SKM-1 treated with dmso at 0.1 percent for 144 hours (cell line): ENCODE measurements at regions not wholly inside any gene's neighbourhood (a gene's known extent, or its start where the extent isn't known, plus 50 kb on each side); places are given as distances from the start of the nearest gene placed in this dataset.
"Not testable (repeated sequence)": the region's sequence is repeated elsewhere in the genome, so short reads cannot be mapped to it uniquely, and the experiment has no call there.

Experiments
- DNase-seq: peaks from one replicate; lab custom pipeline; 2025; ENCODE audit not compliant: unreplicated experiment; lab: John Stamatoyannopoulos, UW

DNA sequence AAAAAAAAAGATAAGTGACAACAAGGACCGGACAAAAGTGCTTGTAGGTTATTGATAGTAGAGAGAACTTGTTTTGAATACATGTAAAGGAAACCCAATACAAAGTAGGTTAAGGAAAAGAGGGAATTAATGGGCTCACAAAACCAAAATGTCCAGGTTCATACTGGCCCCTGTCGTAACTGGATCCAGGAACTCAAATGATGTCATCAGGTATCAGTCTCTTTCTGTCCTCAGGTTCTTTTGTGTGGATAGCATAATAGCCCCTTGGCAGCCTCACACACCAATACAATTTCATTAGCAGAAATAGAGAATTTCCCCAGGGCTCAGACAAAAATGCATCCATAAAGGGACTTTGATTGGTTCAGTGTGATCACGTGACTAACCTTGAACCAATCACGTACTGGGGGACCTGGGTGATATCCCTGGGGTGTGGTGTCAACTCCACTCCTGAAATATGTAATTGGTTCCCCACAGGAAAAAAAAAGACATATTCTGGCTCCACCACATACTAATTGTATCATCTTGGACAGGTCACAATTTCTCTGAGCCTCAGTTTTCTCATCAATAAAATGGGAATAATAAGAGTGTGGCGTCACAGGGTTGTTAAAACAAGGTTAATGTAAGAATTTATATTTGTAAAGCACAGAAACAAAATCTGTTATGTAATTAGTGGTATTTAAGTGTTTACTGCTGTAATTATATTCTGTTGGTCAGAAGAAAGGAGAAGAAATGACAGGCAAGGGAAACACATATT is 174.8 kb downstream of the PDGFRA start:
- DNase-seq = no peak

GRCh38 chr4:54409270-54409817 is 180.3 kb downstream of the PDGFRA start:
- DNase-seq = not testable (repeated sequence)

DNA sequence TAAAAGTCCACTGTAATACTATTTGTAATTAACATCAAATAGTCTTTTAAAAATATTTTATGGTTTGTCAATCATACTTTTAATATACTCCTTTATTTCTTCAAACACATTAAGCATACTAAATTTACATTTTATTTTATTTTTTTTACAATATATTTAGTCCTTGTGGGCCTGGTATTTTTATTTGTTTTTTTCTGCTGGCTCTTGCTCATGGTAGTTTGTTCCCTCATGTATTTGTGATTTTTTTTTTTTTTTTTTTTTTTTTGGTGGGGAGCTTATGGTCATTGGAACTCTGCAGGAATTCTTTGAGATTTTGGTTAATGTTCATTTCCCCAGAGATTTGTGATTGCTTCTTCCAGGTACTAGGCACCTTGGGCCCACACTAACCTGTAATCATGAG is 185.5 kb downstream of the PDGFRA start:
- no peak for DNase-seq

DNA sequence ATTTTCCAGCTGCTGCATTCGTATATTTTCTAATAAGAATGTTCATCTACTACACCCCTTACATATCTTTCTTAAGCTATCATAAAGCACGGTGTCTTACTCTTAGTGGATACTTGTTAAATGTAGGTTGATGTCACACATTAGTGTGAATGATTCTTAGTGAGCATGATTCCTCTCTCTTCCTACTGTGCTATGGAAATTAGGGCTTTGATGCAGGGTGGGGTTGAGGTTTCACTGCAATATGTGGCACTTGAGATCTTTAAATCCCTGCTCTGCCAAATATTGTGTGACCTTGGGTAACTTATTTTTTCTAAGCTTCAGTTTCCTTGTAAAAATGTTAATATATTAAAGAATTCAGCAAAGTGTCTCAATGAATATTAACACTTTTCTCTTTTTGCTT is 188.4 kb downstream of the PDGFRA start:
- DNase-seq = no peak

GRCh38 chr4:54418468-54418867 is 189.4 kb downstream of the PDGFRA start:
- no peak for DNase-seq

DNA sequence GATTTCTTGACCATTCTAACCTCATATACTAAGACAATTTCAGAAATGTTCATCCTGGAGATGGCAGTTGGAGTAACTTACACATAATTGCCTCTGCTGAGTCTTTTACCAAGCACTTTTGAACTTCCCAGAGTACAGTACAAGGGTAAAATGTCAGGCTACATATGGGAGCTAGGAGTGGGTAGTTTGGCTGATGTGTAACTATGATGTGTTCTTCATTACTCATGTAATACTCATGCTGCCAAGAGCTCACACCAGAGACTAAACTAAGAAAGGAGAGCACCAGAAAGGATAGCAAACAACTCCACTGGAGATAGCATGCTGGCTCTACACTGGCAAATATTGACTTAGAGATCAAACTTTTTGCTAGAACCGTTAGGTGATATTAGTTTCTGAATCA is 194.0 kb downstream of the PDGFRA start:
- DNase-seq = no peak

DNA sequence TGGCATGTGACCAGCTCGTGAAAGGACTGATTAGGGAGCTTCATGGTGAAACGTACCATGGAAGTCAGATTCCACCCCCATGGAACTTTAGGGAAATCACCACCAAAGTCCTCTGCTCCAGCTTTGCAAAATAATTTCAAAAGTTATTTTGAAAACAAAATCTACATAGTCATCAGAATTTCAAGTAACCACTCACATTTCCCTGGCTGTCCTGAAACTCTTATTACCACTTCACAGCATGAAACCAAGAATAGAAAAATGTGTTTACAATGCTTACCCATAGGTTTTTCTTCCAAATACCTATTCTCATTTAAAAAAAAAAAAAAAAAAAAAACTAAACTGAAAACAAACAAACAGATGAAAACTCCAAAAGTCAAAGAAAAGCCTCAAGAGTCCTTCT is 198.7 kb downstream of the PDGFRA start:
- DNase-seq = no peak

DNA sequence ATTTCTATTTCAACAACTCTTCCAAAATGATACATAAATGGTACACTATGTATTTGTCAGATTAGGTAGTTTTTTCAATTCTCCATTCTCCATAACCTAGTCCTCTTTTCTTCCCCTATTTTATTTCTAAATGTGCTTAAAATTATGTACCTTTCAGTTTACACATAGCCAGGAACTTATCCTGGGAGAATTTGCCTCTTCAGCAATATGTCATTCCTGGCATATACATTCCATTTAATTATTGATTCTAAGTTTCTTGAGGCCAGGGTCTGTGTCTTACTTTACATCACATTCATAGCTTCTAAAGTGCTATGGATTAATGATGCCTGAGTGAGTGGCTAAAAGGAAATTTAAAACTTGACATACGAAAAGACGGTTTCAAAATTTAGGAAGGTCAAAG is 199.8 kb downstream of the PDGFRA start:
- DNase-seq = no peak

- DNase-seq = no peak
Measured at GRCh38 chr4:54433686-54434085, 204.6 kb downstream of the PDGFRA start.

GRCh38 chr4:54439831-54440243 is 210.7 kb downstream of the PDGFRA start:
- DNase-seq = peak; percentile 80

DNA sequence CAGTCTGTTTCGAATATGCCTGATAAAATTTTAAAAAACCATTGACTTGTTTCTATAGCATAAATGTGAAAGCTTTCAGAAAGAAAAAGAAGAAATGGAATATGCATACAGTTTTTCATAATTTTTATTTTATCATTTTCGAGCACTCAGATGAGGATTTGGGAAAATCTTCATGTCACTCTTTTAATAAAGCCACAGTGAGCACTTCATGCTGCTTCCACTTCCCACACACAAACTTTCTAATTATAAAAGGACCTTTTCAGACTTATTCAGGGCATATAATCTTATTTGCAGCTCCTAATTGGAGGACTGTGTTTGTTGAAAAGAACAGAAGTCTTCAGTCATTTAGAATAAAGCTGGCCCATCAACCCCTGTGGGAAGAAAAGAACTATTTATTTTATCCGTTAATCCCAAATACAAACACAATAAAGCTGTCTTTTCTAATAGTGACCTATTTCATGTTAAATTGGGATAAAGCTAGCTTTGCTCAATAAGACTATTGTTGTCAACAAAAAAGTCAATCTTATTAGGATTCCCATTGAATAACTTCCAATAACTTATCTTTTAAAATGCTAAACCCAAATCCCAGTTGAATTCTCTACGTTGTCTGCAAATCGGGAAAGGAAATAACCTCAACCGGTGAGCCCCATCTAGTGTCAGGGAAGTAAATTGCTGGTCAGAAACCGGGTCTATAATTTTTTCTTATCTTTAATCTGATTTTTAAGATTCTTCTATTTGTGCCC is 211.5 kb downstream of the PDGFRA start:
- peak; percentile 2 for DNase-seq

DNA sequence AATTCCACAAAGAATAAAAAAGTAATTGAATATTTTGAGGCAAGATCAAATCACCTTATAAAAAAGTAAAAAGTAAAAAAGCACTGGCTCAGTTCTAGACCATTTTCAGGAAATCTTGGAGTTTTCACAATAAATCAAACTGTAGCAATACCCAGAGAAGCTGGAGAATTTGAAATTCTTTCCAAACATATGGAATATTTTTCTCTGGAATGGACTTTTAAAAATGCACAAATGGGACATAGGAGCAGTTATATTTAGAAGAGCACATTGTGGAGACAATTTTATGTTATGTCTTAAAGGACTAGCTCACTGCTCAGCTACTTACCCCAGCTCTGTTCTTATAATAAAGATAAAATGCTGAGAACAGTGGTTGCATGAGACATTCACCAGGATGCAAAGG is 211.9 kb upstream of the KIT start:
- DNase-seq = no peak

GRCh38 chr4:54446581-54446980 is 211.2 kb upstream of the KIT start:
- no peak for DNase-seq

- DNase-seq = no peak
Measured at GRCh38 chr4:54447304-54447703, 210.5 kb upstream of the KIT start.

GRCh38 chr4:54449999-54450398 is 207.8 kb upstream of the KIT start:
- no peak for DNase-seq

DNA sequence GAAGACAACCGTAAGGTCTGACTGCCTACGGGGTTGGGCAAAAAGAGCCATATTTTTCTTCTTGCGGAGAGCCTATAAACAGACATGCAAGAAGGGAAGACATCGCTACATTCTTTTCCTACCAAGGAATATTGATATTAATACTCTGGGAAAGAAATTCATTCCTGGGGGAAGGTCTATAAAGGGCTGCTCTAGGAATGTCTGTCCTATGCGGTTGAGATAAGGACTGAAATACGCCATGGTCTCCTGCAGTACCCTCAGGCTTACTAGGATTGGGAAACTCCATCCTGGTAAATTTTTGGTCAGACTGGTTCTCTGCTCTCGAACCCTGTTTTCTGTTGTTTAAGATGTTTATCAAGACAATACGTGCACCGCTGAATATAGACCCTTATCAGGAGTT is 190.8 kb upstream of the KIT start:
- DNase-seq = not testable (repeated sequence)

DNA sequence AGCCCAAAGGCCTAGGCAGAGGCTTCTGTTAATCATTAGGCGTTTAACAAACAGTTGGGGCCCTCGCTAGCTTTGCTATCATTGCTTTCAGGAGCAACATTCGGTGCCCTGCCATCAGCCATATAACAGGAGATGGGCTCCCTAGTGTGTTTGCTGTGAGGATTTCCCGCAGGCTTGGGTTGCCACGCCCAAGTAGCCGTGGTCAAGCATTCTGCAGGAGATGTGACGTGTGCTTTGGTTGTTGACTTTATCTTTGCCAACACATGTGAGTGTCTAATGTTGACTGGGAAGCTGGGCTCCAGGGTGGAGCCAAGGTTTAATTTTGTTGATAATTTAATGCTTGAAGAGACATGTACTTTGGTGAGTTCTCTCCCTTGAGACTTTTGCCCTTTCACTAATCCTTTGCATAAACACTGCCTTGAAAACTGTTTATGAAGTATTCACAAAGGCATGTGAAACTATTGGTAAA is 184.6 kb upstream of the KIT start:
- no peak for DNase-seq

DNA sequence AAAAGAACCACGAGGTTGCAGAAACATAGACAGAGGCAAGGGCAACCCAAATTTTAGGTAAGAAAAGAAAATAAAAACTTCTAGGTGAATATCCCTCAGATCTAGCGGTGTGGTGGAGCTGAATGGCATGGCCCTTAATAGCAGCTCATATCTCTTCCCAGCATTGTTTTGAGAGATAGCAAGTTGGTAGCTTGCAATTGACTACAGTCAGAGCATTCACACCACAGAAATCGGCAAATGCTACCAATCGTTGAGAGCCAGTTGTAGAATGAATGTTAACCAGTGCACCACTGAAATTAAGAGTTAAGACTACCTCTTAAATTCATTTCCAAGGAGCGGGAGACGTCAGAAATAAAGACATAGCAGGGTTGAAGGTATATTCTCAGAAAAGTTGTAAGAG is 184.0 kb upstream of the KIT start:
- no peak for DNase-seq

- DNase-seq = no peak
Measured at GRCh38 chr4:54475546-54475945, 182.2 kb upstream of the KIT start.

DNA sequence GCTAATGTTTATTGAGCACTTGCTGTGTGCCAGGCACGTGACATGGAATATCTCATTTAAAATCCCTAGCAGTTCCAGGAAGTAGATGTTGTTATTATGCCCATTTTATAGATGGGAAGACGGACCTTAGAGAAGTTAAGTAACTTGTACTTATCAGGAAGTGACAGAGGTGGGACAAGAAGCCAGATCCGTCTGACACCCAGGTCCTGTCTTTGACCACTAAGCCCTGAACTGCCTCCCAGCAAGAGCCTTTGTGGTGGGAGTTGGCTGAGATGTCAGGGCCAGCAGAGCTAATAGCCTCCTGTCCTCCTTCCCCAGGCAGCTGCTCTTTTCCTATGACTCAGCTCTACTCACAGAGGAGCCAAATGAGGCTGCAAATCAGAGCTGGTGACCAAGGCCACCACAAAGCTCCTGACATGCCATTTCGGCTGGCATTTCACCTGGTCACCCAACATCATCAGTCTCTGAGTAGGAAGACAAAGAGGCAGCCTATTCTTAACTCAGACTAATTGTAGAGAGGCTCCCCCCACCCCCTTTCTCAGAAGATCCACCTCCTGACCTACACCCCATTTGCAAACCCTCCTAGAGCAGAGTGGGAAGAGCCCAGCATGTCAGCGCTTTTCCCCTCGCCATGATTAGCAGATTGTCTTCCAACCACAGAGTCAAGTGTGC is 175.1 kb upstream of the KIT start:
- DNase-seq = no peak

GRCh38 chr4:54484383-54484782 is 173.4 kb upstream of the KIT start:
- DNase-seq = no peak

- DNase-seq = no peak
Measured at GRCh38 chr4:54487491-54487890, 170.3 kb upstream of the KIT start.
